HG03196 (cell line): ENCODE measurements at regions not wholly inside any gene's neighbourhood (a gene's known extent, or its start where the extent isn't known, plus 50 kb on each side); places are given as distances from the start of the nearest gene placed in this dataset.

ENCODE experiments used
- ATAC-seq: cut with Tn5 transposase; IDR thresholded peaks from one replicate; pipeline ENCODE4 v1.9.1; 2021; ENCODE audit not compliant: unreplicated experiment

- no peak for ATAC-seq
Observed at GRCh38 chr6:8277769-8278168, 157.6 kb downstream of the SLC35B3 start.

GRCh38 chr6:8276148-8276547 is 159.2 kb downstream of the SLC35B3 start:
- no peak for ATAC-seq

GRCh38 chr6:8275667-8276066 is 159.7 kb downstream of the SLC35B3 start:
- no peak for ATAC-seq

GRCh38 chr6:8274226-8274625 is 161.1 kb downstream of the SLC35B3 start:
- no peak for ATAC-seq

GRCh38 chr6:8269872-8270454 is 165.4 kb downstream of the SLC35B3 start:
- no peak for ATAC-seq

- ATAC-seq, result no peak
Observed at GRCh38 chr6:8269094-8269493, 166.3 kb downstream of the SLC35B3 start.

- ATAC-seq, result no peak
Observed at GRCh38 chr6:8268606-8269005, 166.3 kb upstream of the EEF1E1 start.

GRCh38 chr6:8268156-8268555 is 165.8 kb upstream of the EEF1E1 start:
- ATAC-seq, result no peak

GRCh38 chr6:8260610-8261009 is 158.3 kb upstream of the EEF1E1 start:
- ATAC-seq, result no peak

GRCh38 chr6:8246403-8246802 is 144.1 kb upstream of the EEF1E1 start:
- no peak for ATAC-seq

GRCh38 chr6:8245726-8246125 is 143.4 kb upstream of the EEF1E1 start:
- ATAC-seq, result no peak

- no peak for ATAC-seq
Observed at GRCh38 chr6:8243475-8243874, 141.1 kb upstream of the EEF1E1 start.

GRCh38 chr6:8242885-8243284 is 140.5 kb upstream of the EEF1E1 start:
- ATAC-seq, result no peak

- ATAC-seq, result no peak
Observed at GRCh38 chr6:8240301-8240700, 138.0 kb upstream of the EEF1E1 start.

- ATAC-seq, result no peak
Observed at GRCh38 chr6:8238773-8239683, 136.7 kb upstream of the EEF1E1 start.

GRCh38 chr6:8237668-8238067 is 135.3 kb upstream of the EEF1E1 start:
- no peak for ATAC-seq

- no peak for ATAC-seq
Observed at GRCh38 chr6:8236956-8237355, 134.6 kb upstream of the EEF1E1 start.

- ATAC-seq, result no peak
Observed at GRCh38 chr6:8234321-8234720, 132.0 kb upstream of the EEF1E1 start.

- ATAC-seq, result no peak
Observed at GRCh38 chr6:8231956-8232355, 129.6 kb upstream of the EEF1E1 start.

GRCh38 chr6:8229915-8230756 is 127.8 kb upstream of the EEF1E1 start:
- no peak for ATAC-seq

- ATAC-seq, result no peak
Observed at GRCh38 chr6:8225113-8225512, 122.8 kb upstream of the EEF1E1 start.

GRCh38 chr6:8223678-8224077 is 121.3 kb upstream of the EEF1E1 start:
- ATAC-seq, result no peak
